HG02981 (cell line): ENCODE measurements at regions not wholly inside any gene's neighbourhood (a gene's known extent, or its start where the extent isn't known, plus 50 kb on each side); places are given as distances from the start of the nearest gene placed in this dataset.
A peak's percentile ranks its signal among the peaks of the same experiment; 100 is the strongest.

Experiments
- ATAC-seq: cut with Tn5 transposase; IDR thresholded peaks from one replicate; pipeline ENCODE4 v1.9.1; 2021; ENCODE audit warnings: mild to moderate bottlenecking, moderate library complexity; ENCODE audit not compliant: unreplicated experiment

GRCh38 chr4:11590132-11590531 lies 161.4 kb upstream of the HS3ST1 start:
- no peak for ATAC-seq

- ATAC-seq, result no peak
Observed at GRCh38 chr4:11589676-11590075, 161.0 kb upstream of the HS3ST1 start.

GRCh38 chr4:11587797-11588196 lies 159.1 kb upstream of the HS3ST1 start:
- no peak for ATAC-seq

- no peak for ATAC-seq
Observed at GRCh38 chr4:11585506-11585905, 156.8 kb upstream of the HS3ST1 start.

GRCh38 chr4:11568511-11568910 lies 139.8 kb upstream of the HS3ST1 start:
- ATAC-seq, result no peak

- ATAC-seq, result peak; percentile 86
Observed at GRCh38 chr4:11566444-11567022, 137.8 kb upstream of the HS3ST1 start.

- no peak for ATAC-seq
Observed at GRCh38 chr4:11565899-11566298, 137.2 kb upstream of the HS3ST1 start.

- no peak for ATAC-seq
Observed at GRCh38 chr4:11565213-11565612, 136.5 kb upstream of the HS3ST1 start.

- ATAC-seq, result no peak
Observed at GRCh38 chr4:11564021-11564420, 135.3 kb upstream of the HS3ST1 start.

GRCh38 chr4:11549525-11549924 lies 120.8 kb upstream of the HS3ST1 start:
- no peak for ATAC-seq

- peak; percentile 99 for ATAC-seq
Observed at GRCh38 chr4:11548597-11549082, 119.9 kb upstream of the HS3ST1 start.

- ATAC-seq, result no peak
Observed at GRCh38 chr4:11546391-11547175, 117.9 kb upstream of the HS3ST1 start.

- no peak for ATAC-seq
Observed at GRCh38 chr4:11545651-11546050, 117.0 kb upstream of the HS3ST1 start.

GRCh38 chr4:11544211-11544610 lies 115.5 kb upstream of the HS3ST1 start:
- no peak for ATAC-seq

GRCh38 chr4:11543706-11544105 lies 115.0 kb upstream of the HS3ST1 start:
- ATAC-seq, result no peak

GRCh38 chr4:11542952-11543351 lies 114.3 kb upstream of the HS3ST1 start:
- no peak for ATAC-seq

GRCh38 chr4:11537846-11538245 lies 109.2 kb upstream of the HS3ST1 start:
- peak; percentile 75 for ATAC-seq

- ATAC-seq, result no peak
Observed at GRCh38 chr4:11535333-11535732, 106.6 kb upstream of the HS3ST1 start.

GRCh38 chr4:11534623-11535302 lies 106.1 kb upstream of the HS3ST1 start:
- ATAC-seq, result no peak

- ATAC-seq, result no peak
Observed at GRCh38 chr4:11532138-11532537, 103.4 kb upstream of the HS3ST1 start.

- no peak for ATAC-seq
Observed at GRCh38 chr4:11529625-11530201, 101.0 kb upstream of the HS3ST1 start.

GRCh38 chr4:11525085-11525484 lies 96.4 kb upstream of the HS3ST1 start:
- ATAC-seq, result no peak
